Natural killer cell (primary cell): ENCODE measurements at regions not wholly inside any gene's neighbourhood (a gene's known extent, or its start where the extent isn't known, plus 50 kb on each side); places are given as distances from the start of the nearest gene placed in this dataset.

Source experiments
- ATAC-seq, 3 donors: fragments of 150-1000 bp in 2 of 3; fragments of 200-7000 bp in 1 of 3; cut with Tn5 transposase; 1 replicate in 1 of 3; 2 replicates in 2 of 3; pipeline ENCODE4 v1.10.0; 2021; ENCODE audit warnings: mild to moderate bottlenecking in 2 of 3, moderate library complexity in 2 of 3
- DNase-seq, 2 donors: peaks; one replicate each; pipeline versions ENCODE4 v3.0.0 to v3.0.0-alpha.2; 2013 to 2021; ENCODE audit warnings: mixed read lengths in 1 of 2
- H3K27ac ChIP-seq: one replicate; pipeline ENCODE4 v1.5.1; 2013; ENCODE audit warnings: mild to moderate bottlenecking, low read length
- H3K27me3 ChIP-seq: one replicate; pipeline ENCODE4 v1.6.1; 2013; ENCODE audit warnings: low read length; ENCODE audit not compliant: control insufficient read depth, insufficient read depth
- H3K36me3 ChIP-seq: one replicate; pipeline ENCODE4 v1.6.1; 2013; ENCODE audit warnings: low read length; ENCODE audit not compliant: control insufficient read depth, insufficient read depth
- H3K4me1 ChIP-seq: one replicate; pipeline ENCODE4 v1.6.1; 2013; ENCODE audit warnings: low read length; ENCODE audit not compliant: control insufficient read depth, insufficient read depth
- H3K4me3 ChIP-seq: one replicate; pipeline ENCODE4 v1.5.1; 2013; ENCODE audit warnings: low read length
- H3K9me3 ChIP-seq: one replicate; pipeline ENCODE4 v1.6.1; 2013; ENCODE audit warnings: low read length; ENCODE audit not compliant: control insufficient read depth, insufficient read depth
- H3K27ac Mint-ChIP-seq, 2 donors: one replicate each; pipeline ENCODE4 v1.8.0; 2022; ENCODE audit warnings: mild to moderate bottlenecking in 2 of 2, mixed read lengths in 2 of 2, moderate library complexity in 1 of 2
- H3K27me3 Mint-ChIP-seq, 2 donors: one replicate each; pipeline ENCODE4 v1.8.0; 2022; ENCODE audit warnings: low read depth in 2 of 2, mixed read lengths in 2 of 2
- H3K36me3 Mint-ChIP-seq: one replicate; pipeline ENCODE4 v1.8.0; 2022; ENCODE audit warnings: mixed read lengths
- H3K4me1 Mint-ChIP-seq, 2 donors: one replicate each; pipeline ENCODE4 v1.8.0; 2022; ENCODE audit warnings: mixed read lengths in 2 of 2
- H3K4me3 Mint-ChIP-seq: one replicate; pipeline ENCODE4 v1.8.0; 2022; ENCODE audit warnings: mild to moderate bottlenecking, moderate library complexity, mixed read lengths
- H3K9me3 Mint-ChIP-seq, 2 donors: one replicate each; pipeline ENCODE4 v1.8.0; 2022; ENCODE audit warnings: mixed read lengths in 2 of 2
- WGBS: methylation state at CpG from one replicate; pipeline ENCODE4 v1.1.7; 2013; ENCODE audit warnings: missing lambda C conversion rate; ENCODE audit not compliant: insufficient coverage; 5-methylcytosine and 5-hydroxymethylcytosine counted together
- intact Hi-C: fragments of 100-400 bp; cut with micrococcal nuclease; formaldehyde crosslinking; loops from one replicate; pipeline ENCODE4 v1.14.2; 2022
- TF ChIP-seq, protein P1 (sequence below): fragments of 200-600 bp; IDR thresholded peaks from one replicate; pipeline ENCODE4 v1.8.0; 2022; ENCODE audit warnings: antibody characterized with exemption

DNA sequence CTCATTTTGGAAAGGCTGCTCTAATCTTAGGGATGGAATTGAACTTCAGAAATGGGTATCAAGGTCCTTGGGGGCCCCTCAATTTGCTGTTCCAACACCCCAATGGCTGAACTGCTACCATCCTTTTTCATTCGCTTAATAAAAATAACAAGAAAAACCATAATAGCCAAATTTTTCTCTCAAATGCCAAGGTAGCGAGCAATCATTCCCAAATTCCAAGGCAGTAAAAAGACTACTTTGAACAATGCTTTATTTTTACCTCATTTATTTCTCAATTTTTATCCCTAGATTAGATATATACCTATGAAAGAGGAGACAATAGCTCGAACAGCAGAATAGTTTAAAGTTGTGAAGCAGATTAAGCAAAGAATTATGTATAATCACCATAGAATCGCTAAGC, 323.4 kb upstream of the SLC7A11 start:
- Histone ChIP-seq H3K4me1 (no peaks in the 10 kb centered on the region), H3K9me3 (peaks cover 6% of the 10 kb centered on the region), H3K27ac (no peak overlapping the region), H3K36me3 (no peaks in the 10 kb centered on the region), H3K4me3 (no peak overlapping the region), H3K27me3 (no peaks in the 10 kb centered on the region)
- Mint-ChIP-seq H3K27ac (no peak overlapping the region), H3K4me1 (no peaks in the 10 kb centered on the region), H3K4me3 (no peak overlapping the region), H3K36me3 (no peaks in the 10 kb centered on the region), H3K27me3 (no peaks in the 10 kb centered on the region), H3K9me3 (peaks cover 0 to 9% of the 10 kb centered on the region in 2 donors)
- TF ChIP-seq, protein P1, sequence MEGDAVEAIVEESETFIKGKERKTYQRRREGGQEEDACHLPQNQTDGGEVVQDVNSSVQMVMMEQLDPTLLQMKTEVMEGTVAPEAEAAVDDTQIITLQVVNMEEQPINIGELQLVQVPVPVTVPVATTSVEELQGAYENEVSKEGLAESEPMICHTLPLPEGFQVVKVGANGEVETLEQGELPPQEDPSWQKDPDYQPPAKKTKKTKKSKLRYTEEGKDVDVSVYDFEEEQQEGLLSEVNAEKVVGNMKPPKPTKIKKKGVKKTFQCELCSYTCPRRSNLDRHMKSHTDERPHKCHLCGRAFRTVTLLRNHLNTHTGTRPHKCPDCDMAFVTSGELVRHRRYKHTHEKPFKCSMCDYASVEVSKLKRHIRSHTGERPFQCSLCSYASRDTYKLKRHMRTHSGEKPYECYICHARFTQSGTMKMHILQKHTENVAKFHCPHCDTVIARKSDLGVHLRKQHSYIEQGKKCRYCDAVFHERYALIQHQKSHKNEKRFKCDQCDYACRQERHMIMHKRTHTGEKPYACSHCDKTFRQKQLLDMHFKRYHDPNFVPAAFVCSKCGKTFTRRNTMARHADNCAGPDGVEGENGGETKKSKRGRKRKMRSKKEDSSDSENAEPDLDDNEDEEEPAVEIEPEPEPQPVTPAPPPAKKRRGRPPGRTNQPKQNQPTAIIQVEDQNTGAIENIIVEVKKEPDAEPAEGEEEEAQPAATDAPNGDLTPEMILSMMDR = no peak
- intact Hi-C loops = no loop called here
- no peak for ATAC-seq
- DNase-seq = no peak
- WGBS = 91% methylated on average over 2 of the region's 4 CpGs

DNA sequence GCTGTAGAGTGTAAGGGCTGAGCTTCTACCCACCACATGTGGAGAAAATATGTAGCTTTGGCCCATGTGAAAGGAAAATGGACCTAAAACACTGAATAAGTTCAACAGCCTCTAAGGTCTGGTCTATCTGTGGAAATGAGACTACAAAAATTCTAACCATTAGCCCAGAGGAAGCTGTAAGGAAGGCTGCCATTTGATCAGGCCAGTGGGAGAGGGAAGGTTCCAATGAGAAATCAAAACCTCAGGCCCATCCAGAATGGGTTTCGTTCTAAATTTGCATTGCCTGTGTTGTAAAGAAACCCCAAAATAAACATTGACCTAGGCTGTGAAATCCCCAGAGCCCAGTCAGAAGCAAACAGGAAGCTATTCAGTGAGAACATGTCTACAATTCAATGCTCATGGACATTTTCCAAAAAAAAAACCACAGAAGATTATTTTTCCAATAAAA, 320.4 kb upstream of the SLC7A11 start:
- H3K4me3 Mint-ChIP-seq = no peak overlapping the region
- TF ChIP-seq, protein P1 = no peak
- Histone ChIP-seq H3K27me3 (no peaks in the 10 kb centered on the region), H3K36me3 (no peaks in the 10 kb centered on the region), H3K4me3 (no peak overlapping the region), H3K4me1 (no peaks in the 10 kb centered on the region), H3K27ac (no peak overlapping the region), H3K9me3 (peaks cover 6% of the 10 kb centered on the region)
- intact Hi-C loops = no loop called here
- peaks cover 0 to 4% of the 10 kb centered on the region in 2 donors for H3K9me3 Mint-ChIP-seq
- H3K36me3 Mint-ChIP-seq = no peaks in the 10 kb centered on the region
- 38% methylated on average over 1 of the region's 1 CpG for WGBS
- H3K27ac Mint-ChIP-seq = no peak overlapping the region
- H3K4me1 Mint-ChIP-seq = no peaks in the 10 kb centered on the region
- ATAC-seq (no peak), DNase-seq (no peak)
- no peaks in the 10 kb centered on the region for H3K27me3 Mint-ChIP-seq

DNA sequence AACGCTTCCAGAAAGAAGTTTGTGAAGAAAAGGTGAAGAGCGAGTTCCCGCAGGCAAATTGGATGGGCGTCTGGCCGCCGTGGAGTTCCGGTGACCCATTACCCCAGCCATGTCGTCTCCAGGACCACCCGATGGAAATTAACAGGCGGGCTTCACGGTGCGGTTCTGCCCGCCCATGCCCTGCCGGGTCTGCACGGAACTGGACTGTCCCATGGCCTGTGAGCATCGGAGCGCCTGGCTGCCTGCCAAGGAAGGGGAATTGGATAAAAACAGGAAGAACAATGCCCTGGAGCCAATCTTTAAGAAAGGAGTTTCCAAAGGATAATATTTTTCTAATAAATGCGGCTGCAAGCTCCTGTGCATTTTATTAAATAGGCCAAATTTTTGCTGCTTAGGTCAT, 319.8 kb upstream of the SLC7A11 start:
- WGBS = 95% methylated on average over 17 of the region's 18 CpGs
- no peak for DNase-seq
- H3K4me1 Mint-ChIP-seq = no peaks in the 10 kb centered on the region
- H3K27ac ChIP-seq = no peak overlapping the region
- H3K4me3 Mint-ChIP-seq = no peak overlapping the region
- peaks cover 6% of the 10 kb centered on the region for H3K9me3 ChIP-seq
- H3K27me3 Mint-ChIP-seq = no peaks in the 10 kb centered on the region
- no peaks in the 10 kb centered on the region for H3K36me3 Mint-ChIP-seq
- no peak overlapping the region for H3K4me3 ChIP-seq
- intact Hi-C loops = no loop called here
- H3K27ac Mint-ChIP-seq = no peak overlapping the region
- no peak for ATAC-seq
- H3K9me3 Mint-ChIP-seq = peaks cover 0 to 4% of the 10 kb centered on the region in 2 donors
- H3K4me1 ChIP-seq = no peaks in the 10 kb centered on the region
- TF ChIP-seq, protein P1 = no peak
- no peaks in the 10 kb centered on the region for H3K36me3 ChIP-seq
- no peaks in the 10 kb centered on the region for H3K27me3 ChIP-seq

DNA sequence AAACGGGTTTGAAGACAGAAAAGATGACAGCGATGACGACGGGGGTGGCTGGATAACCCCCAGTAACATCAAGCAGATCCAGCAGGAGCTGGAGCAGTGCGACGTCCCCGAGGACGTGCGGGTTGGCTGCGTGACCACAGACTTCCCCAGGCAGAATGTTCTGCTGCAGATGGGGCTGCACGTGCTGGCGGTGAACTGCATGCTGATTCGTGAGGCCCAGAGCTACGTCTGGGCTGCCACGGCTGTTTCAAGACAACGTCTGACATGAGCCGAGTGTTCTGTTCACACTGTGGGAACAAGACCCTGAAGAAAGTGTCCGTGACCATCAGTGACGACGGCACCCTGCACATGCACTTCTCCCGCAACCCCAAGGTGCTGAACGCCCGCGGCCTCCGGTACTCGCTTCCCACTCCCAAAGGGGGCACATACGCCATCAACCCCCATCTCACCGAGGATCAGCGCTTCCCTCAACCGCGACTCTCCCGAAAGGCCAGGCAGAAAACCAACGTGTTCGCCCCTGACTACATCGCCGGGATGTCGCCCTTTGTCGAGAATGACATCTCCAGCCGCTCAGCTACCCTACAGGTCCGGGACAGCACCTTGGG, 319.2 kb upstream of the SLC7A11 start:
- intact Hi-C loops = no loop called here
- DNase-seq (no peak), ATAC-seq (no peak)
- Histone ChIP-seq H3K4me1 (no peaks in the 10 kb centered on the region), H3K4me3 (no peak overlapping the region), H3K27me3 (no peaks in the 10 kb centered on the region), H3K36me3 (no peaks in the 10 kb centered on the region), H3K27ac (no peak overlapping the region), H3K9me3 (peaks cover 6% of the 10 kb centered on the region)
- Mint-ChIP-seq H3K36me3 (no peaks in the 10 kb centered on the region), H3K9me3 (peaks cover 0 to 4% of the 10 kb centered on the region in 2 donors), H3K27ac (no peak overlapping the region), H3K27me3 (no peaks in the 10 kb centered on the region), H3K4me1 (no peaks in the 10 kb centered on the region), H3K4me3 (no peak overlapping the region)
- WGBS = 95% methylated on average over 40 of the region's 40 CpGs
- TF ChIP-seq, protein P1 = no peak
